ENCODE measurements at regions not wholly inside any gene's neighbourhood (a gene's known extent, or its start where the extent isn't known, plus 50 kb on each side); places are given as distances from the start of the nearest gene placed in this dataset.

DNA sequence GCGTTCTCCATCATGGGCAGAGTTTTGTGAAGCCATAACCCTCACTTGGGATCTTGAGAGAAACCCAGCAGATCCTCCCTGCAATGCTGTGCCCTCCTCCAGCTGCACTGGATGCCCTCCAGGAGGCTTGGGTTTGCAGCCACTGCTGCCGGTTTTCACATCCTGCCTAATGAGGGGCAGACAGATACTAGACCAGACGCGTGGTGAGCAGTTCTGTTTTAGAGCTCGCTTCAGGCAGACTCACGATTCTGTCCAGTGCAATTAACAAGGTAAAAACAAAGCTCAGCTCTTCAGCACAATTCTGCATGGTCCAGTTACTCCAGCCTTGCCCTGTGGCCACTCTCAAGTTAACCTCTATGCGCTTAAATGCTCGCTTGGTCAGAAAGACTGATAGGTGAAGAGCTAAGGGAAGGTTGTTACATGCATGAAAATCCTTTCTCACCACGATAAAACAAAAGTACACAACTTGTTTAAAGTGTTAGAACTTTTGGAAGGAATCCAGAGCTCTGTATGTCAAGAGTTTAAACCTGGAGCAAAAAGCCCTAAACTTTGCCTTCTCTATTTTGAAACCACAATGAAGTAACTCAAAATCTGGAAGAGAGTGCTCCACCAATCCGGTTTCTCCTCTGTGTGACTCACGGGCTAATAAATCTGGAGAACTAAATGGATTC lies 292.3 kb upstream of the FAT3 start:
- no peaks in the 10 kb centered on the region for H3K36me3 ChIP-seq (ENCODE audit: control insufficient read depth, insufficient read depth, low read length)
- TF ChIP-seq, protein P1, sequence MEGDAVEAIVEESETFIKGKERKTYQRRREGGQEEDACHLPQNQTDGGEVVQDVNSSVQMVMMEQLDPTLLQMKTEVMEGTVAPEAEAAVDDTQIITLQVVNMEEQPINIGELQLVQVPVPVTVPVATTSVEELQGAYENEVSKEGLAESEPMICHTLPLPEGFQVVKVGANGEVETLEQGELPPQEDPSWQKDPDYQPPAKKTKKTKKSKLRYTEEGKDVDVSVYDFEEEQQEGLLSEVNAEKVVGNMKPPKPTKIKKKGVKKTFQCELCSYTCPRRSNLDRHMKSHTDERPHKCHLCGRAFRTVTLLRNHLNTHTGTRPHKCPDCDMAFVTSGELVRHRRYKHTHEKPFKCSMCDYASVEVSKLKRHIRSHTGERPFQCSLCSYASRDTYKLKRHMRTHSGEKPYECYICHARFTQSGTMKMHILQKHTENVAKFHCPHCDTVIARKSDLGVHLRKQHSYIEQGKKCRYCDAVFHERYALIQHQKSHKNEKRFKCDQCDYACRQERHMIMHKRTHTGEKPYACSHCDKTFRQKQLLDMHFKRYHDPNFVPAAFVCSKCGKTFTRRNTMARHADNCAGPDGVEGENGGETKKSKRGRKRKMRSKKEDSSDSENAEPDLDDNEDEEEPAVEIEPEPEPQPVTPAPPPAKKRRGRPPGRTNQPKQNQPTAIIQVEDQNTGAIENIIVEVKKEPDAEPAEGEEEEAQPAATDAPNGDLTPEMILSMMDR (IDR thresholded peaks at IDR 0.05; ENCODE audit: insufficient read depth, low read length, poor library complexity, severe bottlenecking) = no peak
- peak; percentile 55 for DNase-seq (ENCODE audit: low read depth)
- H3K4me3 ChIP-seq (ENCODE audit: low read depth, low read length) = no peak overlapping the region
- H3K27me3 ChIP-seq (ENCODE audit: control insufficient read depth, insufficient read depth, low read length) = no peaks in the 10 kb centered on the region

DNA sequence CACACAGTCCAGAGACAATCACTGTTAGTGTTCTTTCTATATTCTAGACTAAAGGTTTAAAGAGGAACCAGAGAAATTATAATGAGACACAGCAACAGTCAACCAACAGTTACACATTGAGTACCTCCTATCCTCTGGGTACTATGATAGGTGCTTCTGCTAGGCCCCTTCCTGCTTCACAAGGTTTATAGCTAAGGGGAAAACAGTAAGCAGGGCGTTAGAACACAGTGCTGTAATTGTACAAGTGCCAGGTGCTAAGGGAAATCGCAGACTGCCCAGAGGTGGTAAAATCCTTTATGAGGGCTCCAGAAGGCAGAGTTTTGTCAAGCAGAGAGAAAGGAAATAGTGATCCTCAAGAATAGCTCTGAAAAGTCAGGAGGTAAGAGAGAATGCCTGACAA lies 297.2 kb upstream of the FAT3 start:
- H3K27me3 ChIP-seq (ENCODE audit: control insufficient read depth, insufficient read depth, low read length) = no peaks in the 10 kb centered on the region

DNA sequence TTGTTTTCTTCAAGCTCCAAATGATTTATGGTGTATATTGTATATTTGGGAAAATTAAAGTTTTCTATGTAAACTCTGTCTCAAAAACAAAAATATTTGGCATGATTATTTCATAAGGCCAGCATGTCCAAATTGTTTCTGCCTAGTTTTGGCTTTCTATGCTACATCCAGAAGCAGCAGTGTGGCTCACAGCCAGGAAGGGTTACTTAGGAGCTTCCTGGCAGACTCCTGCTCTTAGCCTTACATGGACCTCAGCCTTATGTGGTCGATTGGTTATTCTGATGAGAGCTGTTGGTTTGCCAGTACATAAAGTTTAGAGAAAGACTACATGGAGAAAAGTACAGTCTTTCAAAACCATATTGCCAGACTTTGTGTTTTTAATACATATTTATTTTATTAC lies 297.7 kb upstream of the FAT3 start:
- H3K36me3 ChIP-seq (ENCODE audit: control insufficient read depth, insufficient read depth, low read length) = no peaks in the 10 kb centered on the region
- no peak for DNase-seq (ENCODE audit: low read depth)
- no peaks in the 10 kb centered on the region for H3K27me3 ChIP-seq (ENCODE audit: control insufficient read depth, insufficient read depth, low read length)
- TF ChIP-seq, protein P1 (IDR thresholded peaks at IDR 0.05; ENCODE audit: insufficient read depth, low read length, poor library complexity, severe bottlenecking) = no peak
- H3K4me3 ChIP-seq (ENCODE audit: low read depth, low read length) = no peak overlapping the region

More for the DNA sequence above, 297.2 kb upstream of the FAT3 start:
- Histone ChIP-seq H3K36me3 (ENCODE audit: control insufficient read depth, insufficient read depth, low read length) (no peaks in the 10 kb centered on the region), H3K4me3 (ENCODE audit: low read depth, low read length) (no peak overlapping the region)
- no peak for DNase-seq (ENCODE audit: low read depth)
- TF ChIP-seq, protein P1 (IDR thresholded peaks at IDR 0.05; ENCODE audit: insufficient read depth, low read length, poor library complexity, severe bottlenecking) = no peak

DNA sequence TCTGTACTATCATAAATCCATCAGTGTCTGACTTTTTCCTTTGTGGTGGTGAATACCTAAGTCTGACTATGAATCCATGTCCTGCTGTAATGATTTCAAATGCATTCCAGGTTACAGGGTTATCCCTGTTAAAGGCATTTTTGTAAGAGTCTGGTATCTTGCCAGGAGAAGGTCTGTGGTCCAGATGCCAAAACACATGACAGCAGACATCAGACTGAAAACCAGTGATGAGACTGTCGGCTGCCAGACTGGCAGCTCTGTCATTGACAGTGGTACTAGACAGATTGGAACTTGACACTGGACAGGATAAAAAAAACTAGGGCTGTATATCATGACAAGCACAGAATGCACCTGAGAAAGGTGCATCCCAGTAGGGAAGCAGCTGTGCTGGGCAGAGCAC lies 301.8 kb upstream of the FAT3 start:
- Histone ChIP-seq H3K36me3 (ENCODE audit: control insufficient read depth, insufficient read depth, low read length) (no peaks in the 10 kb centered on the region), H3K27me3 (ENCODE audit: control insufficient read depth, insufficient read depth, low read length) (no peaks in the 10 kb centered on the region), H3K4me3 (ENCODE audit: low read depth, low read length) (no peak overlapping the region)
- TF ChIP-seq, protein P1 (IDR thresholded peaks at IDR 0.05; ENCODE audit: insufficient read depth, low read length, poor library complexity, severe bottlenecking) = no peak
- DNase-seq (ENCODE audit: low read depth) = no peak

DNA sequence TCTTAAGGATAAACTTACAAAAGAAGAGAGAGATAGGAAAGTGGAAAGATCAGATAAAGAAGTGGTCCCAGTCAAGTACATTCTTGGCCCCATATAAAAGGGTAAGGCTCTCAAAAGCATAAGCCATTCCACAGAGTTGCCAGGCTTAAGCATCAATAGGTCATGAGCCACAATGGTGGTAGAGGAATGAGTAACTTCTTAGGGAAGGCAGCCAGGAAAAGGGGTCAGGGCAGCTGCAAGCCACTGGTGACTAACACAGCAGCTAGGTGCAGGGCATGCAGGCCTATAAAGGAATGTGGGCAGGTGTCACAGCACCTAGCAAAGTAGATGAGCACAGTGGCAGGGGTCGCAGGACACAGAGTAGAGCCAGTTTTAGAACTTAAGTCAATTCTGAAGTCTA lies 302.6 kb upstream of the FAT3 start:
- Histone ChIP-seq H3K4me3 (ENCODE audit: low read depth, low read length) (no peak overlapping the region), H3K27me3 (ENCODE audit: control insufficient read depth, insufficient read depth, low read length) (no peaks in the 10 kb centered on the region), H3K36me3 (ENCODE audit: control insufficient read depth, insufficient read depth, low read length) (no peaks in the 10 kb centered on the region)
- DNase-seq (ENCODE audit: low read depth) = peak; percentile 71
- TF ChIP-seq, protein P1 (IDR thresholded peaks at IDR 0.05; ENCODE audit: insufficient read depth, low read length, poor library complexity, severe bottlenecking) = no peak

DNA sequence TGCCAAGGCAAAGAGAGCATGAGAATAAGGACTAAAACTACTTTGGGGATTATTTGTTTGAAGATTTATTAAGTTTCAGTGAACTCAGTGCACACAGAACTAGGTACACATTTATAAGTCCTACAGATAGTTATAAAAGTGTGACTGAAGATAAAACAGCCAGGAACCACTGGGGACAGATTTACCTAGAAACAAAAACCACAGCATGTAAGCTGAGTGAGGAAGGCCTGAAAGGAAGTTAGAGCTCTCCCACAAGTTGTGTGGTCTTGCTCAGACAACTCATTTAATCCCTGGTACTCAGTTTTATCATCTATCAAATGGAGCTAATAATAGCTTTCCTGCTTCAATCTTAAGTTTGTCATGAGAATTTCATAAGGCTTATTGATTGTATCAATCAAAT lies 311.2 kb upstream of the FAT3 start:
- DNase-seq (ENCODE audit: low read depth) = no peak
- Histone ChIP-seq H3K27me3 (ENCODE audit: control insufficient read depth, insufficient read depth, low read length) (no peaks in the 10 kb centered on the region), H3K4me3 (ENCODE audit: low read depth, low read length) (no peak overlapping the region), H3K36me3 (ENCODE audit: control insufficient read depth, insufficient read depth, low read length) (no peaks in the 10 kb centered on the region)
- TF ChIP-seq, protein P1 (IDR thresholded peaks at IDR 0.05; ENCODE audit: insufficient read depth, low read length, poor library complexity, severe bottlenecking) = no peak

All from kidney epithelial cell (primary cell).